GM23338 (cell line): ENCODE measurements at regions not wholly inside any gene's neighbourhood (a gene's known extent, or its start where the extent isn't known, plus 50 kb on each side); places are given as distances from the start of the nearest gene placed in this dataset.

Experiments
- ATAC-seq: fragments of 200-7000 bp; cut with Tn5 transposase; 3 replicates; pipeline ENCODE4 v1.9.1; 2020
- DNase-seq: peaks from one replicate; pipeline ENCODE4 v3.0.0-alpha.2; 2015; ENCODE audit warnings: low spot score
- H2AFZ ChIP-seq: fragments of 200-600 bp; sonication (generic); 2 replicates; pipeline ENCODE4 v1.8.0; 2016; ENCODE audit warnings: antibody characterized with exemption, mild to moderate bottlenecking, moderate library complexity
- H3F3A ChIP-seq: fragments of 200-600 bp; sonication (generic); replicated peaks from 2 replicates; pipeline ENCODE4 v1.8.0; 2017; ENCODE audit warnings: antibody characterized with exemption, mixed run types, low read depth
- H3K27ac ChIP-seq: fragments of 200-600 bp; sonication (generic); 2 replicates; pipeline ENCODE4 v1.6.1; 2016; ENCODE audit warnings: low read depth
- H3K27me3 ChIP-seq: fragments of 200-600 bp; sonication (generic); 2 replicates; pipeline ENCODE4 v1.8.0; 2016; ENCODE audit warnings: mild to moderate bottlenecking, mixed run types, moderate library complexity; ENCODE audit not compliant: insufficient read depth
- H3K36me3 ChIP-seq: fragments of 200-600 bp; sonication (generic); 2 replicates; pipeline ENCODE4 v1.8.0; 2016; ENCODE audit warnings: mild to moderate bottlenecking; ENCODE audit not compliant: insufficient read depth
- H3K4me1 ChIP-seq: fragments of 200-600 bp; sonication (generic); 2 replicates; pipeline ENCODE4 v1.8.0; 2016; ENCODE audit warnings: mild to moderate bottlenecking, moderate library complexity; ENCODE audit not compliant: insufficient read depth
- H3K4me2 ChIP-seq: fragments of 200-600 bp; sonication (generic); 2 replicates; pipeline ENCODE4 v1.7.1; 2017; ENCODE audit warnings: mixed run types
- H3K4me3 ChIP-seq: fragments of 200-600 bp; sonication (generic); 2 replicates; pipeline ENCODE4 v1.6.1; 2016; ENCODE audit warnings: mixed run types
- H3K79me2 ChIP-seq: fragments of 200-600 bp; sonication (generic); replicated peaks from 2 replicates; pipeline ENCODE4 v1.8.0; 2017; ENCODE audit warnings: mild to moderate bottlenecking; ENCODE audit not compliant: insufficient read depth
- H3K9me2 ChIP-seq: fragments of 200-600 bp; sonication (generic); 2 replicates; pipeline ENCODE4 v1.8.0; 2017; ENCODE audit not compliant: insufficient read depth
- H4K20me1 ChIP-seq: fragments of 200-600 bp; sonication (generic); replicated peaks from 2 replicates; pipeline ENCODE4 v1.8.0; 2017; ENCODE audit warnings: mild to moderate bottlenecking; ENCODE audit not compliant: insufficient read depth
- H3K27ac Mint-ChIP-seq: 2 replicates; pipeline ENCODE4 v1.8.0; 2020; ENCODE audit warnings: inconsistent platforms, mild to moderate bottlenecking, moderate library complexity, mixed read lengths
- H3K27me3 Mint-ChIP-seq: 3 replicates; pipeline ENCODE4 v1.8.0; 2022; ENCODE audit warnings: low read depth, mild to moderate bottlenecking, moderate library complexity, mixed read lengths, inconsistent platforms; ENCODE audit not compliant: insufficient read depth, poor library complexity
- H3K36me3 Mint-ChIP-seq: 3 replicates; pipeline ENCODE4 v1.8.0; 2021; ENCODE audit warnings: low read depth, mild to moderate bottlenecking, inconsistent platforms, moderate library complexity, mixed read lengths
- H3K4me1 Mint-ChIP-seq: 3 replicates; pipeline ENCODE4 v1.8.0; 2020; ENCODE audit warnings: mild to moderate bottlenecking, inconsistent platforms, mixed read lengths
- H3K4me3 Mint-ChIP-seq: 3 replicates; pipeline ENCODE4 v1.8.0; 2021; ENCODE audit warnings: moderate library complexity, mild to moderate bottlenecking, inconsistent platforms, mixed read lengths
- H3K9me3 Mint-ChIP-seq: 3 replicates; pipeline ENCODE4 v1.8.0; 2020; ENCODE audit warnings: moderate library complexity, mild to moderate bottlenecking, inconsistent platforms, mixed read lengths
- EZH2 ChIP-seq: fragments of 200-600 bp; sonication (generic); IDR thresholded peaks from one replicate; pipeline ENCODE4 v1.8.0; 2017; ENCODE audit warnings: antibody characterized with exemption, mild to moderate bottlenecking, low read depth; ENCODE audit not compliant: unreplicated experiment
- EZH2phosphoT487 ChIP-seq: fragments of 200-600 bp; sonication (generic); IDR thresholded peaks from one replicate; pipeline ENCODE4 v1.8.1; 2018; ENCODE audit warnings: antibody characterized with exemption; ENCODE audit not compliant: unreplicated experiment
- JUNB ChIP-seq: IDR thresholded peaks from one replicate; pipeline ENCODE4 v1.6.1; 2016; ENCODE audit warnings: antibody characterized with exemption; ENCODE audit not compliant: unreplicated experiment
- POLR2AphosphoS5 ChIP-seq: IDR thresholded peaks from 2 replicates; pipeline ENCODE4 v1.6.1; 2016; ENCODE audit warnings: antibody characterized with exemption, low read depth
- STAT1 ChIP-seq: IDR thresholded peaks from one replicate; pipeline ENCODE4 v1.6.1; 2016; ENCODE audit warnings: antibody characterized with exemption; ENCODE audit not compliant: unreplicated experiment
- ZNF331 ChIP-seq: fragments of 250-450 bp; sonication (Bioruptor Pico); IDR thresholded peaks from 2 replicates; pipeline ENCODE4 v1.5.0; 2020; ENCODE audit warnings: low read depth, mild to moderate bottlenecking, moderate library complexity
- TF ChIP-seq, protein P1 (sequence below): fragments of 250-450 bp; sonication (Bioruptor Pico); IDR thresholded peaks from 2 replicates; pipeline ENCODE4 v1.5.0; 2020; ENCODE audit warnings: mild to moderate bottlenecking, moderate library complexity

DNA sequence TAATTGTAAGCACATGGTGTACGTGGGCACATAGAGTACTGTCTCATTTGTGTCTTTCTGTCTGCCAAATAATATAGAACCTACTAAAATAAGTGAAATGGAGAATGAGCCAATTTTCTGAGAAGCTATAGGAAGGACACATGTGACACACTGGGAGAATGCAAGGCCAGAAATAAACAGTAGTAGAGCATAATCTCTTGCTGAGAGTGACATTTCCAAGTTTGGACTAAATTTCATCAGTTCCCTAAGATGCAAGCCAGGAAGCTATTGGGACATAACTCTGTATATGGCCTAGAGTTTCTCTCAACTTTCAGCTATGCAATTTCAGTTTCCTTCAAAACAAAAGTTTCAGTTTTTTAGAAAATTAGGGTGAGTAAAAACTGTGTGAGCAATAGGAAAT, 638.7 kb downstream of the PCDH18 start (continued):
- TF ChIP-seq, protein P1, sequence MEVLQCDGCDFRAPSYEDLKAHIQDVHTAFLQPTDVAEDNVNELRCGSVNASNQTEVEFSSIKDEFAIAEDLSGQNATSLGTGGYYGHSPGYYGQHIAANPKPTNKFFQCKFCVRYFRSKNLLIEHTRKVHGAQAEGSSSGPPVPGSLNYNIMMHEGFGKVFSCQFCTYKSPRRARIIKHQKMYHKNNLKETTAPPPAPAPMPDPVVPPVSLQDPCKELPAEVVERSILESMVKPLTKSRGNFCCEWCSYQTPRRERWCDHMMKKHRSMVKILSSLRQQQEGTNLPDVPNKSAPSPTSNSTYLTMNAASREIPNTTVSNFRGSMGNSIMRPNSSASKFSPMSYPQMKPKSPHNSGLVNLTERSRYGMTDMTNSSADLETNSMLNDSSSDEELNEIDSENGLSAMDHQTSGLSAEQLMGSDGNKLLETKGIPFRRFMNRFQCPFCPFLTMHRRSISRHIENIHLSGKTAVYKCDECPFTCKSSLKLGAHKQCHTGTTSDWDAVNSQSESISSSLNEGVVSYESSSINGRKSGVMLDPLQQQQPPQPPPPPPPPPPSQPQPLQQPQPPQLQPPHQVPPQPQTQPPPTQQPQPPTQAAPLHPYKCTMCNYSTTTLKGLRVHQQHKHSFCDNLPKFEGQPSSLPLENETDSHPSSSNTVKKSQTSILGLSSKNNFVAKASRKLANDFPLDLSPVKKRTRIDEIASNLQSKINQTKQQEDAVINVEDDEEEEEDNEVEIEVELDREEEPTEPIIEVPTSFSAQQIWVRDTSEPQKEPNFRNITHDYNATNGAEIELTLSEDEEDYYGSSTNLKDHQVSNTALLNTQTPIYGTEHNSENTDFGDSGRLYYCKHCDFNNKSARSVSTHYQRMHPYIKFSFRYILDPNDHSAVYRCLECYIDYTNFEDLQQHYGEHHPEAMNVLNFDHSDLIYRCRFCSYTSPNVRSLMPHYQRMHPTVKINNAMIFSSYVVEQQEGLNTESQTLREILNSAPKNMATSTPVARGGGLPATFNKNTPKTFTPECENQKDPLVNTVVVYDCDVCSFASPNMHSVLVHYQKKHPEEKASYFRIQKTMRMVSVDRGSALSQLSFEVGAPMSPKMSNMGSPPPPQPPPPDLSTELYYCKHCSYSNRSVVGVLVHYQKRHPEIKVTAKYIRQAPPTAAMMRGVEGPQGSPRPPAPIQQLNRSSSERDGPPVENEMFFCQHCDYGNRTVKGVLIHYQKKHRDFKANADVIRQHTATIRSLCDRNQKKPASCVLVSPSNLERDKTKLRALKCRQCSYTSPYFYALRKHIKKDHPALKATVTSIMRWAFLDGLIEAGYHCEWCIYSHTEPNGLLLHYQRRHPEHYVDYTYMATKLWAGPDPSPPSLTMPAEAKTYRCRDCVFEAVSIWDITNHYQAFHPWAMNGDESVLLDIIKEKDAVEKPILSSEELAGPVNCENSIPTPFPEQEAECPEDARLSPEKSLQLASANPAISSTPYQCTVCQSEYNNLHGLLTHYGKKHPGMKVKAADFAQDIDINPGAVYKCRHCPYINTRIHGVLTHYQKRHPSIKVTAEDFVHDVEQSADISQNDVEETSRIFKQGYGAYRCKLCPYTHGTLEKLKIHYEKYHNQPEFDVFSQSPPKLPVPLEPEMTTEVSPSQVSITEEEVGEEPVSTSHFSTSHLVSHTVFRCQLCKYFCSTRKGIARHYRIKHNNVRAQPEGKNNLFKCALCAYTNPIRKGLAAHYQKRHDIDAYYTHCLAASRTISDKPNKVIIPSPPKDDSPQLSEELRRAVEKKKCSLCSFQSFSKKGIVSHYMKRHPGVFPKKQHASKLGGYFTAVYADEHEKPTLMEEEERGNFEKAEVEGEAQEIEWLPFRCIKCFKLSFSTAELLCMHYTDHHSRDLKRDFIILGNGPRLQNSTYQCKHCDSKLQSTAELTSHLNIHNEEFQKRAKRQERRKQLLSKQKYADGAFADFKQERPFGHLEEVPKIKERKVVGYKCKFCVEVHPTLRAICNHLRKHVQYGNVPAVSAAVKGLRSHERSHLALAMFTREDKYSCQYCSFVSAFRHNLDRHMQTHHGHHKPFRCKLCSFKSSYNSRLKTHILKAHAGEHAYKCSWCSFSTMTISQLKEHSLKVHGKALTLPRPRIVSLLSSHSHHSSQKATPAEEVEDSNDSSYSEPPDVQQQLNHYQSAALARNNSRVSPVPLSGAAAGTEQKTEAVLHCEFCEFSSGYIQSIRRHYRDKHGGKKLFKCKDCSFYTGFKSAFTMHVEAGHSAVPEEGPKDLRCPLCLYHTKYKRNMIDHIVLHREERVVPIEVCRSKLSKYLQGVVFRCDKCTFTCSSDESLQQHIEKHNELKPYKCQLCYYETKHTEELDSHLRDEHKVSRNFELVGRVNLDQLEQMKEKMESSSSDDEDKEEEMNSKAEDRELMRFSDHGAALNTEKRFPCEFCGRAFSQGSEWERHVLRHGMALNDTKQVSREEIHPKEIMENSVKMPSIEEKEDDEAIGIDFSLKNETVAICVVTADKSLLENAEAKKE (CRISPR knock-in tag): no peak
- TF ChIP-seq ZNF331 (CRISPR knock-in tag) (no peak), JUNB (no peak), EZH2 (no peak)

DNA sequence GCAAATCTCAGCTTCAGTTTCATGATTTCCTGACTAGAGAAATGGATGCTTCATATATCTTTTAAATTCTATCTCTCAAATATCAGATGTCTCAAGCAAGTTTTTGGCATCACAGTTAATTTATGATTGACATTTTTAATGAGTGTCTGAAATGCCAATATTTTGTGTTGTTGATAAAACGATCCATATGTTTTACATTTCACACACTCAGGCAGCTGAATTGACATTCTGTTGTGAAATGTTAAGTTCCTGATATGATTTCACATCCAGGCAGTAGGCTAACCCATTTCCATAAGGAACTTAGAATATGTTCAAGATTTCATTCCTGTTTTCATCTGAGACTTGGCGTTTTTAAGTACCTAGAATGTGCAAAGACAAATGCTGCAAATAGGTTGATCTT, 650.6 kb downstream of the PCDH18 start:
- Histone ChIP-seq H3K27ac (no peak overlapping the region), H3K4me2 (no peak overlapping the region), H3K4me1 (no peaks in the 10 kb centered on the region), H3K4me3 (no peak overlapping the region), H3F3A (no peaks in the 10 kb centered on the region), H4K20me1 (no peaks in the 10 kb centered on the region), H2AFZ (no peak overlapping the region), H3K27me3 (no peaks in the 10 kb centered on the region), H3K79me2 (no peaks in the 10 kb centered on the region), H3K36me3 (no peaks in the 10 kb centered on the region), H3K9me2 (no peaks in the 10 kb centered on the region)
- TF ChIP-seq POLR2AphosphoS5 (no peak), JUNB (no peak), EZH2phosphoT487 (no peak), STAT1 (no peak)
- no peaks in the 10 kb centered on the region for H3K4me1 Mint-ChIP-seq
- H3K27ac Mint-ChIP-seq: no peak overlapping the region
- no peak for ATAC-seq
- H3K9me3 Mint-ChIP-seq: no peaks in the 10 kb centered on the region
- H3K27me3 Mint-ChIP-seq: no peaks in the 10 kb centered on the region
- no peak overlapping the region for H3K4me3 Mint-ChIP-seq
- no peak for DNase-seq
- H3K36me3 Mint-ChIP-seq: no peaks in the 10 kb centered on the region
